ENCODE measurements at regions not wholly inside any gene's neighbourhood (a gene's known extent, or its start where the extent isn't known, plus 50 kb on each side); places are given as distances from the start of the nearest gene placed in this dataset.

- BruUV-seq (replicated peaks), result no TSS peak
- Histone ChIP-seq H3K4me3 (ENCODE audit: low read depth in 2 of 2, low read length in 2 of 2) (no peak overlapping the region), H3K36me3 (ENCODE audit: control insufficient read depth, insufficient read depth, low read length) (no peaks in the 10 kb centered on the region), H3K27ac (ENCODE audit: low read length) (no peak overlapping the region), H3K9me3 (ENCODE audit: control insufficient read depth, insufficient read depth, low read depth, low read length) (no peaks in the 10 kb centered on the region), H3K4me1 (ENCODE audit: control insufficient read depth, insufficient read depth, low read length) (no peaks in the 10 kb centered on the region), H3K27me3 (ENCODE audit: control insufficient read depth, insufficient read depth, low read length) (no peaks in the 10 kb centered on the region)
- DNase-seq (ENCODE audit: low read depth, low spot score) (no peak), ATAC-seq (no peak)
- ChIA-PET POLR2A (no interaction called here), CTCF (no interaction called here)
- intact Hi-C loops (cut with micrococcal nuclease; ENCODE audit: unreplicated experiment) (no loop called here), in situ Hi-C loops (cut with HindIII; ENCODE audit: low pct_unique_long_range_greater_than_20kb, low sequenced_read_pairs) (no loop called here)
- TF ChIP-seq, protein P1, sequence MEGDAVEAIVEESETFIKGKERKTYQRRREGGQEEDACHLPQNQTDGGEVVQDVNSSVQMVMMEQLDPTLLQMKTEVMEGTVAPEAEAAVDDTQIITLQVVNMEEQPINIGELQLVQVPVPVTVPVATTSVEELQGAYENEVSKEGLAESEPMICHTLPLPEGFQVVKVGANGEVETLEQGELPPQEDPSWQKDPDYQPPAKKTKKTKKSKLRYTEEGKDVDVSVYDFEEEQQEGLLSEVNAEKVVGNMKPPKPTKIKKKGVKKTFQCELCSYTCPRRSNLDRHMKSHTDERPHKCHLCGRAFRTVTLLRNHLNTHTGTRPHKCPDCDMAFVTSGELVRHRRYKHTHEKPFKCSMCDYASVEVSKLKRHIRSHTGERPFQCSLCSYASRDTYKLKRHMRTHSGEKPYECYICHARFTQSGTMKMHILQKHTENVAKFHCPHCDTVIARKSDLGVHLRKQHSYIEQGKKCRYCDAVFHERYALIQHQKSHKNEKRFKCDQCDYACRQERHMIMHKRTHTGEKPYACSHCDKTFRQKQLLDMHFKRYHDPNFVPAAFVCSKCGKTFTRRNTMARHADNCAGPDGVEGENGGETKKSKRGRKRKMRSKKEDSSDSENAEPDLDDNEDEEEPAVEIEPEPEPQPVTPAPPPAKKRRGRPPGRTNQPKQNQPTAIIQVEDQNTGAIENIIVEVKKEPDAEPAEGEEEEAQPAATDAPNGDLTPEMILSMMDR (IDR thresholded peaks at IDR 0.05), result no peak
- TF ChIP-seq TCF7L2 (IDR thresholded peaks at IDR 0.05; ENCODE audit: low read depth, low read length) (no peak), POLR2AphosphoS5 (IDR thresholded peaks at IDR 0.05; ENCODE audit: low read depth, low read length) (no peak)
- TF ChIP-seq, protein P2, sequence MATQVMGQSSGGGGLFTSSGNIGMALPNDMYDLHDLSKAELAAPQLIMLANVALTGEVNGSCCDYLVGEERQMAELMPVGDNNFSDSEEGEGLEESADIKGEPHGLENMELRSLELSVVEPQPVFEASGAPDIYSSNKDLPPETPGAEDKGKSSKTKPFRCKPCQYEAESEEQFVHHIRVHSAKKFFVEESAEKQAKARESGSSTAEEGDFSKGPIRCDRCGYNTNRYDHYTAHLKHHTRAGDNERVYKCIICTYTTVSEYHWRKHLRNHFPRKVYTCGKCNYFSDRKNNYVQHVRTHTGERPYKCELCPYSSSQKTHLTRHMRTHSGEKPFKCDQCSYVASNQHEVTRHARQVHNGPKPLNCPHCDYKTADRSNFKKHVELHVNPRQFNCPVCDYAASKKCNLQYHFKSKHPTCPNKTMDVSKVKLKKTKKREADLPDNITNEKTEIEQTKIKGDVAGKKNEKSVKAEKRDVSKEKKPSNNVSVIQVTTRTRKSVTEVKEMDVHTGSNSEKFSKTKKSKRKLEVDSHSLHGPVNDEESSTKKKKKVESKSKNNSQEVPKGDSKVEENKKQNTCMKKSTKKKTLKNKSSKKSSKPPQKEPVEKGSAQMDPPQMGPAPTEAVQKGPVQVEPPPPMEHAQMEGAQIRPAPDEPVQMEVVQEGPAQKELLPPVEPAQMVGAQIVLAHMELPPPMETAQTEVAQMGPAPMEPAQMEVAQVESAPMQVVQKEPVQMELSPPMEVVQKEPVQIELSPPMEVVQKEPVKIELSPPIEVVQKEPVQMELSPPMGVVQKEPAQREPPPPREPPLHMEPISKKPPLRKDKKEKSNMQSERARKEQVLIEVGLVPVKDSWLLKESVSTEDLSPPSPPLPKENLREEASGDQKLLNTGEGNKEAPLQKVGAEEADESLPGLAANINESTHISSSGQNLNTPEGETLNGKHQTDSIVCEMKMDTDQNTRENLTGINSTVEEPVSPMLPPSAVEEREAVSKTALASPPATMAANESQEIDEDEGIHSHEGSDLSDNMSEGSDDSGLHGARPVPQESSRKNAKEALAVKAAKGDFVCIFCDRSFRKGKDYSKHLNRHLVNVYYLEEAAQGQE (IDR thresholded peaks at IDR 0.05; ENCODE audit: insufficient read depth in 1 of 2, low read depth in 2 of 2, low read length in 1 of 2), result no peak
These were observed 587.4 kb upstream of the ALCAM start for GRCh38 chr3:104779324-104779723.

DNA sequence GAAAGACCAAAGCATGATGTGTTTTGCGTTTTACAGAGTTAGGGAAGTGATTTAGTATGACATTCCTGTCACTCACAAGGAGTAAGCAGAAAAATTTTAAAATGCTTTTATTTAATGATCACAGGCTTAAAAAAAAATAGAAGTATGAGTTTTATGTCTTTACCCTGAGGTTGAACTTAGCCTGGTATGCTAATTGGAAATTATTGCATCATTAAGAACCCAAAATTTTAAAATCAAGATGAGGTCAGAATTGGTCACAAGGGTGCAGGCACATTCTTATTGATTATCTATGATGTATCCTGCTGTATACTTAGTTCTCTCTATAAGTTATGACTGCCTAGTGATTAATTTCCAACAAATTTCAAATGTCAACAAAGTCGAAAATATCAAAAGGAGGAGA lies 585.6 kb upstream of the ALCAM start:
- no peak for DNase-seq (ENCODE audit: low read depth, low spot score)
- Histone ChIP-seq H3K9me3 (ENCODE audit: control insufficient read depth, insufficient read depth, low read depth, low read length) (no peaks in the 10 kb centered on the region), H3K36me3 (ENCODE audit: control insufficient read depth, insufficient read depth, low read length) (no peaks in the 10 kb centered on the region), H3K27ac (ENCODE audit: low read length) (no peak overlapping the region), H3K27me3 (ENCODE audit: control insufficient read depth, insufficient read depth, low read length) (no peaks in the 10 kb centered on the region), H3K4me3 (ENCODE audit: low read depth in 2 of 2, low read length in 2 of 2) (no peak overlapping the region), H3K4me1 (ENCODE audit: control insufficient read depth, insufficient read depth, low read length) (no peaks in the 10 kb centered on the region)
- TF ChIP-seq SIN3A (IDR thresholded peaks at IDR 0.05; ENCODE audit: borderline replicate concordance, insufficient read depth, low read depth, low read length) (no peak), TCF7L2 (IDR thresholded peaks at IDR 0.05; ENCODE audit: low read depth, low read length) (no peak), POLR2AphosphoS5 (IDR thresholded peaks at IDR 0.05; ENCODE audit: low read depth, low read length) (no peak)
- TF ChIP-seq, protein P1 (IDR thresholded peaks at IDR 0.05), result no peak
- TF ChIP-seq, protein P2 (IDR thresholded peaks at IDR 0.05; ENCODE audit: insufficient read depth in 1 of 2, low read depth in 2 of 2, low read length in 1 of 2), result no peak
- intact Hi-C loops (cut with micrococcal nuclease; ENCODE audit: unreplicated experiment), result no loop called here
- ChIA-PET CTCF (no interaction called here), POLR2A (no interaction called here)
- in situ Hi-C loops (cut with HindIII; ENCODE audit: low pct_unique_long_range_greater_than_20kb, low sequenced_read_pairs), result no loop called here
- no peak for ATAC-seq
- BruUV-seq (replicated peaks), result no TSS peak
